ENCODE measurements at regions not wholly inside any gene's neighbourhood (a gene's known extent, or its start where the extent isn't known, plus 50 kb on each side); places are given as distances from the start of the nearest gene placed in this dataset.

DNA sequence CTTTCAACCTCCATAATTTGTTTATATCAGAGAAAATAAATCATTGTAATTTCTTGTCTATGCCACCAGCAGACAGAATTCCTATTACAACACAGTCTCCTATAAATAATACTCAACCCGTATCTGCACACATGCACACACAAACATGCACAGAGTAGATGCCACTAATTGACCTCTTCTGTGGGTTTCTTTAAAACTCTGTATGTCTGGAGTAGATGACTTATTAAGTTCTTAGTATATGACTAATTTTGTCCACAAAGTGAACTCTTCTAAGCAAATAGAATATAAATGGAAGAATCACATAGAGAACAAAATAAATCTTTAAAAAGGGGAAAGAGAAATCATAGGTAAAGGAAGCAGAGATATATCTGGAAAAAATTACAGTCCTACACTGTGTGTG, 452.3 kb downstream of the MTRR start:
- TF ChIP-seq EZH2 (IDR thresholded peaks at IDR 0.05; ENCODE audit: borderline replicate concordance, control insufficient read depth, low read depth, low read length) (no peak), FOXK2 (IDR thresholded peaks at IDR 0.05) (no peak), ZNF217 (IDR thresholded peaks at IDR 0.05) (no peak), POLR2AphosphoS5 (IDR thresholded peaks at IDR 0.05; ENCODE audit: low read length) (no peak), FOS (IDR thresholded peaks at IDR 0.05; ENCODE audit: borderline replicate concordance, extremely low read depth, insufficient read length) (no peak), CHD4 (IDR thresholded peaks at IDR 0.05) (no peak), KDM1A (IDR thresholded peaks at IDR 0.05; ENCODE audit: borderline replicate concordance) (no peak), ELK1 (IDR thresholded peaks at IDR 0.05; ENCODE audit: low read depth, low read length) (no peak), JUND (IDR thresholded peaks at IDR 0.05; ENCODE audit: low read depth, low read length) (no peak)
- TF ChIP-seq, protein P1, sequence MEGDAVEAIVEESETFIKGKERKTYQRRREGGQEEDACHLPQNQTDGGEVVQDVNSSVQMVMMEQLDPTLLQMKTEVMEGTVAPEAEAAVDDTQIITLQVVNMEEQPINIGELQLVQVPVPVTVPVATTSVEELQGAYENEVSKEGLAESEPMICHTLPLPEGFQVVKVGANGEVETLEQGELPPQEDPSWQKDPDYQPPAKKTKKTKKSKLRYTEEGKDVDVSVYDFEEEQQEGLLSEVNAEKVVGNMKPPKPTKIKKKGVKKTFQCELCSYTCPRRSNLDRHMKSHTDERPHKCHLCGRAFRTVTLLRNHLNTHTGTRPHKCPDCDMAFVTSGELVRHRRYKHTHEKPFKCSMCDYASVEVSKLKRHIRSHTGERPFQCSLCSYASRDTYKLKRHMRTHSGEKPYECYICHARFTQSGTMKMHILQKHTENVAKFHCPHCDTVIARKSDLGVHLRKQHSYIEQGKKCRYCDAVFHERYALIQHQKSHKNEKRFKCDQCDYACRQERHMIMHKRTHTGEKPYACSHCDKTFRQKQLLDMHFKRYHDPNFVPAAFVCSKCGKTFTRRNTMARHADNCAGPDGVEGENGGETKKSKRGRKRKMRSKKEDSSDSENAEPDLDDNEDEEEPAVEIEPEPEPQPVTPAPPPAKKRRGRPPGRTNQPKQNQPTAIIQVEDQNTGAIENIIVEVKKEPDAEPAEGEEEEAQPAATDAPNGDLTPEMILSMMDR (IDR thresholded peaks at IDR 0.05 in 2 of 3, conservative IDR thresholded peaks at IDR 0.05 in 1 of 3; ENCODE audit: control insufficient read depth in 2 of 3, extremely low read depth in 1 of 3, insufficient read depth in 1 of 3, low read depth in 3 of 3, low read length in 3 of 3): no peak
- TF ChIP-seq, protein P2, sequence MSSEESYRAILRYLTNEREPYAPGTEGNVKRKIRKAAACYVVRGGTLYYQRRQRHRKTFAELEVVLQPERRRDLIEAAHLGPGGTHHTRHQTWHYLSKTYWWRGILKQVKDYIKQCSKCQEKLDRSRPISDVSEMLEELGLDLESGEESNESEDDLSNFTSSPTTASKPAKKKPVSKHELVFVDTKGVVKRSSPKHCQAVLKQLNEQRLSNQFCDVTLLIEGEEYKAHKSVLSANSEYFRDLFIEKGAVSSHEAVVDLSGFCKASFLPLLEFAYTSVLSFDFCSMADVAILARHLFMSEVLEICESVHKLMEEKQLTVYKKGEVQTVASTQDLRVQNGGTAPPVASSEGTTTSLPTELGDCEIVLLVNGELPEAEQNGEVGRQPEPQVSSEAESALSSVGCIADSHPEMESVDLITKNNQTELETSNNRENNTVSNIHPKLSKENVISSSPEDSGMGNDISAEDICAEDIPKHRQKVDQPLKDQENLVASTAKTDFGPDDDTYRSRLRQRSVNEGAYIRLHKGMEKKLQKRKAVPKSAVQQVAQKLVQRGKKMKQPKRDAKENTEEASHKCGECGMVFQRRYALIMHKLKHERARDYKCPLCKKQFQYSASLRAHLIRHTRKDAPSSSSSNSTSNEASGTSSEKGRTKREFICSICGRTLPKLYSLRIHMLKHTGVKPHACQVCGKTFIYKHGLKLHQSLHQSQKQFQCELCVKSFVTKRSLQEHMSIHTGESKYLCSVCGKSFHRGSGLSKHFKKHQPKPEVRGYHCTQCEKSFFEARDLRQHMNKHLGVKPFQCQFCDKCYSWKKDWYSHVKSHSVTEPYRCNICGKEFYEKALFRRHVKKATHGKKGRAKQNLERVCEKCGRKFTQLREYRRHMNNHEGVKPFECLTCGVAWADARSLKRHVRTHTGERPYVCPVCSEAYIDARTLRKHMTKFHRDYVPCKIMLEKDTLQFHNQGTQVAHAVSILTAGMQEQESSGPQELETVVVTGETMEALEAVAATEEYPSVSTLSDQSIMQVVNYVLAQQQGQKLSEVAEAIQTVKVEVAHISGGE (CRISPR knock-in tag; IDR thresholded peaks at IDR 0.05): no peak
- TF ChIP-seq, protein P3, sequence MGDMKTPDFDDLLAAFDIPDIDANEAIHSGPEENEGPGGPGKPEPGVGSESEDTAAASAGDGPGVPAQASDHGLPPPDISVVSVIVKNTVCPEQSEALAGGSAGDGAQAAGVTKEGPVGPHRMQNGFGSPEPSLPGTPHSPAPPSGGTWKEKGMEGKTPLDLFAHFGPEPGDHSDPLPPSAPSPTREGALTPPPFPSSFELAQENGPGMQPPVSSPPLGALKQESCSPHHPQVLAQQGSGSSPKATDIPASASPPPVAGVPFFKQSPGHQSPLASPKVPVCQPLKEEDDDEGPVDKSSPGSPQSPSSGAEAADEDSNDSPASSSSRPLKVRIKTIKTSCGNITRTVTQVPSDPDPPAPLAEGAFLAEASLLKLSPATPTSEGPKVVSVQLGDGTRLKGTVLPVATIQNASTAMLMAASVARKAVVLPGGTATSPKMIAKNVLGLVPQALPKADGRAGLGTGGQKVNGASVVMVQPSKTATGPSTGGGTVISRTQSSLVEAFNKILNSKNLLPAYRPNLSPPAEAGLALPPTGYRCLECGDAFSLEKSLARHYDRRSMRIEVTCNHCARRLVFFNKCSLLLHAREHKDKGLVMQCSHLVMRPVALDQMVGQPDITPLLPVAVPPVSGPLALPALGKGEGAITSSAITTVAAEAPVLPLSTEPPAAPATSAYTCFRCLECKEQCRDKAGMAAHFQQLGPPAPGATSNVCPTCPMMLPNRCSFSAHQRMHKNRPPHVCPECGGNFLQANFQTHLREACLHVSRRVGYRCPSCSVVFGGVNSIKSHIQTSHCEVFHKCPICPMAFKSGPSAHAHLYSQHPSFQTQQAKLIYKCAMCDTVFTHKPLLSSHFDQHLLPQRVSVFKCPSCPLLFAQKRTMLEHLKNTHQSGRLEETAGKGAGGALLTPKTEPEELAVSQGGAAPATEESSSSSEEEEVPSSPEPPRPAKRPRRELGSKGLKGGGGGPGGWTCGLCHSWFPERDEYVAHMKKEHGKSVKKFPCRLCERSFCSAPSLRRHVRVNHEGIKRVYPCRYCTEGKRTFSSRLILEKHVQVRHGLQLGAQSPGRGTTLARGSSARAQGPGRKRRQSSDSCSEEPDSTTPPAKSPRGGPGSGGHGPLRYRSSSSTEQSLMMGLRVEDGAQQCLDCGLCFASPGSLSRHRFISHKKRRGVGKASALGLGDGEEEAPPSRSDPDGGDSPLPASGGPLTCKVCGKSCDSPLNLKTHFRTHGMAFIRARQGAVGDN (IDR thresholded peaks at IDR 0.05): no peak
- TF ChIP-seq, protein P4, sequence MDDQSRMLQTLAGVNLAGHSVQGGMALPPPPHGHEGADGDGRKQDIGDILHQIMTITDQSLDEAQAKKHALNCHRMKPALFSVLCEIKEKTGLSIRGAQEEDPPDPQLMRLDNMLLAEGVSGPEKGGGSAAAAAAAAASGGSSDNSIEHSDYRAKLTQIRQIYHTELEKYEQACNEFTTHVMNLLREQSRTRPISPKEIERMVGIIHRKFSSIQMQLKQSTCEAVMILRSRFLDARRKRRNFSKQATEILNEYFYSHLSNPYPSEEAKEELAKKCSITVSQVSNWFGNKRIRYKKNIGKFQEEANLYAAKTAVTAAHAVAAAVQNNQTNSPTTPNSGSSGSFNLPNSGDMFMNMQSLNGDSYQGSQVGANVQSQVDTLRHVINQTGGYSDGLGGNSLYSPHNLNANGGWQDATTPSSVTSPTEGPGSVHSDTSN (IDR thresholded peaks at IDR 0.05; ENCODE audit: insufficient replicate concordance, low read depth, low read length): no peak

Data from GM12878 (cell line).